Gastroesophageal sphincter (tissue), 3 donors: ENCODE measurements at regions not wholly inside any gene's neighbourhood (a gene's known extent, or its start where the extent isn't known, plus 50 kb on each side); places are given as distances from the start of the nearest gene placed in this dataset.

Experiments
- POLR2AphosphoS5 ChIP-seq: sonication (generic); formaldehyde crosslinking; IDR thresholded peaks from one replicate; pipeline ENCODE4 v1.6.1; 2017; ENCODE audit warnings: antibody characterized with exemption
- TF ChIP-seq, protein P1 (sequence below), 4 experiments: fragments of 200-600 bp in 2 of 4; fragments of 450-650 bp in 2 of 4; sonication (generic) in 1 of 4; IDR thresholded peaks; one replicate each; pipeline ENCODE4 v1.5.1; 2017 to 2019; ENCODE audit warnings: antibody characterized with exemption in 4 of 4, mild to moderate bottlenecking in 2 of 4, moderate library complexity in 2 of 4

DNA sequence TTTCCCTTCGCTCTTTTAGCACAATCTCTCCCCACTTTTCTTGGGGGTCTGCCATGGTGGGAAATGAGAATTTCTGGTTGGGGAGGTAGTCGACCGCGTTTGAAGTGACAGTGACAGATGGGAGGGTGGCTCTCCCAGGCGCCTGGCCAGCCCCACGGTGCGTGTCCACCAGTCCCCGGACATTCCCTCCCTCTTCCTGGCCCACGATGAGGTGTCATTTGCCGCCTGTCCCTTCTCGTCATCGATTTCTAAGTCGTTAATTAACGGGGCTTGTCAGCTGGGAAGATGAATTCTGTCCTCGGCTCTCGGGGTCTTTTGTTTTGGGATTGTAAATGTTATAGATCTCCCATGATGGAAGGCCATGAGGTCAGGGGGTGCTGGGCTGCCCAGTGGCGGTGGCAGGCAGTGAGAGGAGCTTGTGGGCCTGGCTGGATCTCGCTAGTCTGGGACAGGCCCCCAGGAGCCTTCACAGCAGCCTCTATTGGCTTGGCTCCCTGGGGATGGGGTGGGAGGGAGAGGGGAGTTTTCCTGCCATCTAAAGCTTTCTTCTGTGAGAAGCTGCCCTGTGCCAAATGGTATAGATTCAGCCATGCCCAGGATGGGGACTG lies 164.2 kb downstream of the MRM1 start:
- TF ChIP-seq, protein P1, sequence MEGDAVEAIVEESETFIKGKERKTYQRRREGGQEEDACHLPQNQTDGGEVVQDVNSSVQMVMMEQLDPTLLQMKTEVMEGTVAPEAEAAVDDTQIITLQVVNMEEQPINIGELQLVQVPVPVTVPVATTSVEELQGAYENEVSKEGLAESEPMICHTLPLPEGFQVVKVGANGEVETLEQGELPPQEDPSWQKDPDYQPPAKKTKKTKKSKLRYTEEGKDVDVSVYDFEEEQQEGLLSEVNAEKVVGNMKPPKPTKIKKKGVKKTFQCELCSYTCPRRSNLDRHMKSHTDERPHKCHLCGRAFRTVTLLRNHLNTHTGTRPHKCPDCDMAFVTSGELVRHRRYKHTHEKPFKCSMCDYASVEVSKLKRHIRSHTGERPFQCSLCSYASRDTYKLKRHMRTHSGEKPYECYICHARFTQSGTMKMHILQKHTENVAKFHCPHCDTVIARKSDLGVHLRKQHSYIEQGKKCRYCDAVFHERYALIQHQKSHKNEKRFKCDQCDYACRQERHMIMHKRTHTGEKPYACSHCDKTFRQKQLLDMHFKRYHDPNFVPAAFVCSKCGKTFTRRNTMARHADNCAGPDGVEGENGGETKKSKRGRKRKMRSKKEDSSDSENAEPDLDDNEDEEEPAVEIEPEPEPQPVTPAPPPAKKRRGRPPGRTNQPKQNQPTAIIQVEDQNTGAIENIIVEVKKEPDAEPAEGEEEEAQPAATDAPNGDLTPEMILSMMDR (IDR thresholded peaks at IDR 0.05) = no peak
- no peak for TF ChIP-seq POLR2AphosphoS5
